H1 (cell line): ENCODE measurements at regions not wholly inside any gene's neighbourhood (a gene's known extent, or its start where the extent isn't known, plus 50 kb on each side); places are given as distances from the start of the nearest gene placed in this dataset.

Experiments used
- CTCF ChIA-PET: fragments of 300-600 bp; sonication (Branson Sonifier 250); formaldehyde crosslinking; loops from one replicate; lab custom pipeline; 2021; ENCODE audit not compliant: partially characterized antibody; lab: Charles Lee
- POLR2A ChIA-PET: fragments of 300-600 bp; sonication (Branson Sonifier 250); formaldehyde crosslinking; loops from one replicate; lab custom pipeline; 2021; ENCODE audit warnings: inconsistent platforms; ENCODE audit not compliant: partially characterized antibody; lab: Charles Lee
- DNase-seq, 2 experiments: peaks; one replicate each; pipeline versions ENCODE4 v3.0.0 to v3.0.0-alpha.2; 2010 to 2022; ENCODE audit warnings: low spot score in 2 of 2, low read depth in 1 of 2, mixed read lengths in 1 of 2
- FAIRE-seq: peaks from 2 replicates; lab custom pipeline; 2011; peaks lifted over from hg19 to GRCh38; lab: Jason Lieb, UNC
- H2AFZ ChIP-seq: 2 replicates; pipeline ENCODE4 v1.8.1; 2012; ENCODE audit warnings: low read length, inconsistent platforms
- H2AK5ac ChIP-seq: 2 replicates; pipeline ENCODE4 v1.6.1; 2013; ENCODE audit warnings: low read depth, low read length
- H2BK120ac ChIP-seq: replicated peaks from 2 replicates; pipeline ENCODE3; 2013; ENCODE audit warnings: low read depth, low read length, inconsistent platforms
- H2BK12ac ChIP-seq: 2 replicates; pipeline ENCODE4 v1.6.1; 2013; ENCODE audit warnings: low read depth, low read length
- H2BK15ac ChIP-seq: 2 replicates; pipeline ENCODE4 v1.6.1; 2013; ENCODE audit warnings: low read length
- H2BK20ac ChIP-seq: 2 replicates; pipeline ENCODE4 v1.6.1; 2013; ENCODE audit warnings: low read length
- H2BK5ac ChIP-seq: 2 replicates; pipeline ENCODE4 v1.6.1; 2013; ENCODE audit warnings: low read depth, low read length
- H3K14ac ChIP-seq: 2 replicates; pipeline ENCODE4 v1.6.1; 2013; ENCODE audit warnings: inconsistent platforms; ENCODE audit not compliant: insufficient read length
- H3K18ac ChIP-seq: 2 replicates; pipeline ENCODE4 v1.6.1; 2013; ENCODE audit warnings: low read length; ENCODE audit errors: extremely low read depth
- H3K23ac ChIP-seq: 2 replicates; pipeline ENCODE4 v1.6.1; 2013; ENCODE audit warnings: inconsistent platforms; ENCODE audit not compliant: insufficient read length
- H3K23me2 ChIP-seq: 2 replicates; pipeline ENCODE4 v1.6.1; 2013; ENCODE audit warnings: low read depth, low read length
- H3K27ac ChIP-seq: 2 replicates; pipeline ENCODE4 v1.6.1; 2011; ENCODE audit warnings: low read depth, low read length, inconsistent platforms
- H3K27me3 ChIP-seq, 4 experiments: replicated peaks in 1 of 4; 1 replicate in 1 of 4; 2 replicates in 3 of 4; pipeline versions ENCODE4 v1.6.1 to v1.8.1; 2011 to 2013; ENCODE audit warnings: low read length in 3 of 4, mild to moderate bottlenecking in 3 of 4, inconsistent platforms in 2 of 4, mixed read lengths in 2 of 4, moderate library complexity in 1 of 4; ENCODE audit not compliant: control insufficient read depth in 3 of 4, insufficient read depth in 3 of 4; ENCODE audit errors: extremely low read depth in 1 of 4
- H3K36me3 ChIP-seq, 4 experiments: 2 replicates each; pipeline versions ENCODE4 v1.6.1 to v1.8.1; 2011 to 2013; ENCODE audit warnings: mild to moderate bottlenecking in 4 of 4, low read length in 3 of 4, moderate library complexity in 2 of 4, control low read depth in 1 of 4, inconsistent platforms in 1 of 4; ENCODE audit not compliant: insufficient read depth in 4 of 4, control insufficient read depth in 2 of 4
- H3K4ac ChIP-seq: replicated peaks from 2 replicates; pipeline ENCODE3; 2013; ENCODE audit warnings: low read length, low read depth, mixed read lengths, inconsistent platforms; ENCODE audit not compliant: insufficient read length
- H3K4me1 ChIP-seq, 4 experiments: replicated peaks in 1 of 4; 1 replicate in 1 of 4; 2 replicates in 3 of 4; pipeline versions ENCODE4 v1.6.1 to v1.8.1; 2011 to 2013; ENCODE audit warnings: low read length in 3 of 4, inconsistent platforms in 2 of 4, mixed read lengths in 1 of 4; ENCODE audit not compliant: insufficient read depth in 4 of 4, control insufficient read depth in 3 of 4
- H3K4me2 ChIP-seq, 2 experiments: 2 replicates each; pipeline versions ENCODE4 v1.6.1 to v1.8.1; 2011 to 2013; ENCODE audit warnings: low read depth in 2 of 2, low read length in 2 of 2, control low read depth in 1 of 2, inconsistent platforms in 1 of 2, mild to moderate bottlenecking in 1 of 2; ENCODE audit not compliant: insufficient read depth in 1 of 2
- H3K4me3 ChIP-seq, 4 experiments: fragments of 200-600, 300-600 bp in 1 of 4; sonication (generic), shearing (Covaris generic), sonication (Bioruptor Twin) in 1 of 4; 2 replicates each; pipeline versions ENCODE4 v1.5.1 to v1.8.1; 2011 to 2016; ENCODE audit warnings: low read length in 4 of 4, low read depth in 3 of 4, control low read depth in 2 of 4, inconsistent platforms in 2 of 4, mild to moderate bottlenecking in 2 of 4, mixed read lengths in 1 of 4, moderate library complexity in 1 of 4; ENCODE audit not compliant: insufficient read depth in 2 of 4; ENCODE audit errors: extremely low read depth in 1 of 4
- H3K56ac ChIP-seq: replicated peaks from 2 replicates; pipeline ENCODE3; 2013; ENCODE audit warnings: low read depth, mild to moderate bottlenecking, mixed read lengths, low read length, inconsistent platforms; ENCODE audit not compliant: insufficient read length
- H3K79me1 ChIP-seq: 2 replicates; pipeline ENCODE4 v1.6.1; 2013; ENCODE audit warnings: low read depth, low read length, control low read depth
- H3K79me2 ChIP-seq, 2 experiments: 2 replicates each; pipeline versions ENCODE4 v1.6.1 to v1.8.1; 2012 to 2013; ENCODE audit warnings: low read length in 2 of 2, mild to moderate bottlenecking in 2 of 2, inconsistent platforms in 1 of 2; ENCODE audit not compliant: insufficient read depth in 2 of 2, control insufficient read depth in 1 of 2
- H3K9ac ChIP-seq, 4 experiments: replicated peaks in 1 of 4; 1 replicate in 1 of 4; 2 replicates in 3 of 4; pipeline versions ENCODE4 v1.6.1 to v1.8.1; 2011 to 2013; ENCODE audit warnings: low read depth in 3 of 4, low read length in 3 of 4, control low read depth in 2 of 4, mild to moderate bottlenecking in 2 of 4, moderate library complexity in 2 of 4, inconsistent platforms in 1 of 4; ENCODE audit errors: extremely low read depth in 1 of 4
- H3K9me3 ChIP-seq, 2 experiments: 2 replicates each; pipeline versions ENCODE4 v1.6.1 to v1.8.1; 2012 to 2013; ENCODE audit warnings: mild to moderate bottlenecking in 2 of 2, moderate library complexity in 2 of 2, control low read depth in 1 of 2, inconsistent platforms in 1 of 2, low read depth in 1 of 2, low read length in 1 of 2, mixed read lengths in 1 of 2; ENCODE audit not compliant: insufficient read depth in 2 of 2
- H4K20me1 ChIP-seq, 2 experiments: replicated peaks in 1 of 2; 2 replicates each; pipeline versions ENCODE3 to v1.8.1; 2011 to 2013; ENCODE audit warnings: inconsistent platforms in 2 of 2, low read length in 2 of 2, mild to moderate bottlenecking in 1 of 2; ENCODE audit not compliant: insufficient read depth in 2 of 2, control insufficient read depth in 1 of 2
- H4K5ac ChIP-seq: 2 replicates; pipeline ENCODE4 v1.6.1; 2013; ENCODE audit warnings: low read length, low read depth, mixed read lengths, inconsistent platforms; ENCODE audit not compliant: insufficient read length
- H4K8ac ChIP-seq: 2 replicates; pipeline ENCODE4 v1.8.0; 2013; ENCODE audit warnings: mild to moderate bottlenecking, moderate library complexity, low read length, inconsistent platforms; ENCODE audit not compliant: insufficient read depth; ENCODE audit errors: extremely low read depth
- H4K91ac ChIP-seq: replicated peaks from 2 replicates; pipeline ENCODE3; 2013; ENCODE audit warnings: low read length, mixed read lengths, inconsistent platforms; ENCODE audit not compliant: insufficient read length
- CBX8 ChIP-seq: fragments of 300-800, 300-1000 bp; sonication (generic); IDR thresholded peaks from 2 replicates; pipeline ENCODE4 v1.7.1; 2016; ENCODE audit warnings: low read depth, low read length, borderline replicate concordance
- CHD1 ChIP-seq: IDR thresholded peaks from 2 replicates; pipeline ENCODE4 v1.6.1; 2012; ENCODE audit warnings: low read depth, low read length, improper control_type of control experiment
- EZH2 ChIP-seq: fragments of 200-600 bp; sonication (generic); IDR thresholded peaks from 2 replicates; pipeline ENCODE4 v1.7.1; 2012; ENCODE audit warnings: low read depth, mild to moderate bottlenecking, moderate library complexity, low read length, inconsistent platforms; ENCODE audit not compliant: severe bottlenecking
- SIN3A ChIP-seq, 2 experiments: IDR thresholded peaks in 1 of 2; conservative IDR thresholded peaks in 1 of 2; 2 replicates each; pipeline ENCODE4 v1.6.1; 2011 to 2012; ENCODE audit warnings: low read length in 2 of 2, improper control_type of control experiment in 1 of 2, low read depth in 1 of 2, mild to moderate bottlenecking in 1 of 2
- WGBS, 2 experiments: shearing (Covaris generic) in 1 of 2; methylation state at CpG; one replicate each; pipeline versions ENCODE4 v1.1.6 to v1.1.7; 2013 to 2015; ENCODE audit warnings: low lambda C conversion rate in 2 of 2, mixed read lengths in 2 of 2, inconsistent platforms in 1 of 2, low coverage in 1 of 2, missing lambda C conversion rate in 1 of 2; ENCODE audit not compliant: insufficient replicate concordance in 2 of 2, insufficient coverage in 1 of 2, insufficient read length in 1 of 2; ENCODE audit errors: extremely low coverage in 1 of 2, missing lambda C conversion rate in 1 of 2; 5-methylcytosine and 5-hydroxymethylcytosine counted together
- TF ChIP-seq, protein P1 (sequence below), 3 experiments: IDR thresholded peaks; 1 replicate in 2 of 3; 2 replicates in 1 of 3; pipeline versions ENCODE4 v1.5.1 to v1.6.1; 2011; ENCODE audit warnings: low read length in 3 of 3, mild to moderate bottlenecking in 3 of 3, inconsistent platforms in 2 of 3, low read depth in 1 of 3, moderate library complexity in 1 of 3; ENCODE audit not compliant: insufficient read depth in 1 of 3; ENCODE audit errors: control extremely low read depth in 1 of 3

DNA sequence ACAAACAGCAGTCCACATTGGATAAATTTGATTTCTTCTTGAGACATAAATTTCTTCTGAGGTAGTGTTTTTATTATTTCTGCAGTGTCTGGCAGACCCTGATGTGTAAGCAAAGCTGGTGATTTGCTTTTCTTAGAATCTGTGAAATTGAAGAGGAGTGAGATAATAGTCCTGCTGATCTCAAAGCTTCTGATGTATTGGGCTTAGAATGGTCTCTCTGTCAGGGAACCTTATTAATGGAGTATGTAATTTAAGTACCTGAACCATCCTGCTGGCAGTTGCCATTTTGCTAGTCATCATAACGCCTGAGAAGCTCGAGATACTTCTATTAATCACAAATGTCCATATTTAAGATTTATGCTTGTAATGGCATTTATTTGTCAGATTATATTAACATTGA is 464.5 kb upstream of the PRICKLE1 start:
- H3K4ac ChIP-seq: no peak overlapping the region
- ChIA-PET CTCF (interaction anchor here (1.4 kb wide), 1 partner anchor 9 kb away, joined by 3 read pairs; no protein-coding TSS in a partner anchor), POLR2A (no interaction called here)
- no peak overlapping the region for H3K9ac ChIP-seq
- no peaks in the 10 kb centered on the region for H4K20me1 ChIP-seq
- H3K4me3 ChIP-seq: no peak overlapping the region
- no peak overlapping the region for H3K56ac ChIP-seq
- H4K5ac ChIP-seq: no peak overlapping the region
- TF ChIP-seq, protein P1, sequence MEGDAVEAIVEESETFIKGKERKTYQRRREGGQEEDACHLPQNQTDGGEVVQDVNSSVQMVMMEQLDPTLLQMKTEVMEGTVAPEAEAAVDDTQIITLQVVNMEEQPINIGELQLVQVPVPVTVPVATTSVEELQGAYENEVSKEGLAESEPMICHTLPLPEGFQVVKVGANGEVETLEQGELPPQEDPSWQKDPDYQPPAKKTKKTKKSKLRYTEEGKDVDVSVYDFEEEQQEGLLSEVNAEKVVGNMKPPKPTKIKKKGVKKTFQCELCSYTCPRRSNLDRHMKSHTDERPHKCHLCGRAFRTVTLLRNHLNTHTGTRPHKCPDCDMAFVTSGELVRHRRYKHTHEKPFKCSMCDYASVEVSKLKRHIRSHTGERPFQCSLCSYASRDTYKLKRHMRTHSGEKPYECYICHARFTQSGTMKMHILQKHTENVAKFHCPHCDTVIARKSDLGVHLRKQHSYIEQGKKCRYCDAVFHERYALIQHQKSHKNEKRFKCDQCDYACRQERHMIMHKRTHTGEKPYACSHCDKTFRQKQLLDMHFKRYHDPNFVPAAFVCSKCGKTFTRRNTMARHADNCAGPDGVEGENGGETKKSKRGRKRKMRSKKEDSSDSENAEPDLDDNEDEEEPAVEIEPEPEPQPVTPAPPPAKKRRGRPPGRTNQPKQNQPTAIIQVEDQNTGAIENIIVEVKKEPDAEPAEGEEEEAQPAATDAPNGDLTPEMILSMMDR (IDR thresholded peaks at IDR 0.05; ENCODE audit: control extremely low read depth in 1 of 3, insufficient read depth in 1 of 3, low read depth in 1 of 3, low read length in 3 of 3): no peak
- TF ChIP-seq CHD1 (no peak), CBX8 (no peak), EZH2 (no peak), SIN3A (conservative IDR thresholded peaks at IDR 0.05 in 1 of 2, IDR thresholded peaks at IDR 0.05 in 1 of 2; ENCODE audit: low read depth in 1 of 2, low read length in 2 of 2) (no peak)
- no peak overlapping the region for H2BK5ac ChIP-seq
- H3K79me1 ChIP-seq: no peaks in the 10 kb centered on the region
- no peak overlapping the region for H2BK15ac ChIP-seq
- no peak for FAIRE-seq
- no peak overlapping the region for H2BK120ac ChIP-seq
- H2AFZ ChIP-seq: no peak overlapping the region
- no peak overlapping the region for H3K23ac ChIP-seq
- H4K8ac ChIP-seq: no peak overlapping the region
- H2BK12ac ChIP-seq: no peak overlapping the region
- H3K27ac ChIP-seq: no peak overlapping the region
- H3K4me1 ChIP-seq: no peaks in the 10 kb centered on the region
- no peak overlapping the region for H2BK20ac ChIP-seq
- H3K18ac ChIP-seq: no peak overlapping the region
- no peak overlapping the region for H4K91ac ChIP-seq
- no peaks in the 10 kb centered on the region for H3K27me3 ChIP-seq
- DNase-seq: no peak
- H2AK5ac ChIP-seq: no peak overlapping the region
- H3K14ac ChIP-seq: no peak overlapping the region
- no peaks in the 10 kb centered on the region for H3K79me2 ChIP-seq
- H3K4me2 ChIP-seq: no peak overlapping the region
- WGBS, 2 experiments: 83% methylated on average over 2 of the region's 2 CpGs; no CpG with 5 or more reads in 1 of the 2 experiments
- no peaks in the 10 kb centered on the region for H3K23me2 ChIP-seq
- H3K9me3 ChIP-seq: no peaks in the 10 kb centered on the region
- H3K36me3 ChIP-seq: no peaks in the 10 kb centered on the region
